GM12878 (cell line): ENCODE measurements at regions not wholly inside any gene's neighbourhood (a gene's known extent, or its start where the extent isn't known, plus 50 kb on each side); places are given as distances from the start of the nearest gene placed in this dataset.

Source experiments
- ATAC-seq: fragments of 200-7000 bp; cut with Tn5 transposase; 3 replicates; pipeline ENCODE4 v1.9.1; 2020; ENCODE audit warnings: mild to moderate bottlenecking, moderate library complexity
- BruUV-seq: library from RNA; stranded (reverse); fragments of 400-500 nt; replicated peaks from 2 replicates; lab custom pipeline; 2021; lab: Mats Ljungman, UMichigan
- CTCF ChIA-PET: fragments of 300-600 bp; sonication (Branson Sonifier 250); formaldehyde crosslinking; extraction: SDS; loops from one replicate; lab custom pipeline; 2021; ENCODE audit warnings: inconsistent platforms; lab: Yijun Ruan, JAX
- POLR2A ChIA-PET: fragments of 350-600 bp; formaldehyde crosslinking; extraction: SDS; loops from one replicate; lab custom pipeline; 2021; ENCODE audit warnings: inconsistent platforms; lab: Charles Lee
- RAD21 ChIA-PET: fragments of 300-600 bp; sonication (Branson Sonifier 250); formaldehyde crosslinking; loops from one replicate; lab custom pipeline; 2023; ENCODE audit warnings: antibody characterized with exemption; ENCODE audit not compliant: unreplicated experiment; lab: Charles Lee
- SMC1A ChIA-PET: fragments of 300-600 bp; sonication (Branson Sonifier 250); formaldehyde crosslinking; loops from one replicate; lab custom pipeline; 2023; ENCODE audit not compliant: unreplicated experiment, uncharacterized antibody; lab: Charles Lee
- DNase-seq: peaks from one replicate; pipeline ENCODE4 v3.0.0-alpha.2; 2011; ENCODE audit warnings: low read depth, low spot score
- FAIRE-seq: peaks from 3 replicates; lab custom pipeline; 2011; peaks lifted over from hg19 to GRCh38; lab: Jason Lieb, UNC
- H2AFZ ChIP-seq: 2 replicates; pipeline ENCODE4 v1.6.0; 2011; ENCODE audit warnings: low read depth, low read length, control low read depth; ENCODE audit not compliant: control insufficient read depth
- H3K27ac ChIP-seq: 2 replicates; pipeline ENCODE4 v1.5.1; 2011; ENCODE audit warnings: control low read depth; ENCODE audit not compliant: control insufficient read depth, insufficient read depth
- H3K27me3 ChIP-seq, 2 experiments: replicated peaks in 1 of 2; 2 replicates each; pipeline versions ENCODE4 v1.6.0 to v1.6.1; 2011; ENCODE audit warnings: low read length in 1 of 2; ENCODE audit not compliant: control insufficient read depth in 2 of 2, insufficient read depth in 2 of 2
- H3K36me3 ChIP-seq, 2 experiments: 2 replicates each; pipeline ENCODE4 v1.5.1; 2011; ENCODE audit warnings: low read length in 1 of 2; ENCODE audit not compliant: control insufficient read depth in 2 of 2, insufficient read depth in 2 of 2
- H3K4me1 ChIP-seq: 2 replicates; pipeline ENCODE4 v1.6.1; 2011; ENCODE audit warnings: mild to moderate bottlenecking, low read length, moderate library complexity, mixed read lengths; ENCODE audit not compliant: control insufficient read depth, insufficient read depth
- H3K4me2 ChIP-seq: 2 replicates; pipeline ENCODE4 v1.6.0; 2011; ENCODE audit warnings: control low read depth; ENCODE audit not compliant: control insufficient read depth, insufficient read depth
- H3K4me3 ChIP-seq: fragments of 200-600 bp; sonication (generic); 2 replicates; pipeline ENCODE4 v1.5.1; 2016
- H3K79me2 ChIP-seq: 2 replicates; pipeline ENCODE4 v1.6.0; 2011; ENCODE audit warnings: low read length; ENCODE audit not compliant: control insufficient read depth, insufficient read depth
- H3K9ac ChIP-seq: 2 replicates; pipeline ENCODE4 v1.8.0; 2011; ENCODE audit warnings: low read length, control low read depth, mixed read lengths; ENCODE audit not compliant: control insufficient read depth, insufficient read depth
- H3K9me3 ChIP-seq: replicated peaks from 3 replicates; pipeline ENCODE4 v1.5.1; 2011; ENCODE audit warnings: mild to moderate bottlenecking, low read length; ENCODE audit not compliant: control insufficient read depth, insufficient read depth
- H4K20me1 ChIP-seq: 2 replicates; pipeline ENCODE4 v1.6.0; 2011; ENCODE audit not compliant: control insufficient read depth, insufficient read depth
- BACH1 ChIP-seq: fragments of 450-650 bp; IDR thresholded peaks from 2 replicates; pipeline ENCODE4 v1.6.1; 2017; ENCODE audit warnings: mild to moderate bottlenecking, borderline replicate concordance
- CHD1 ChIP-seq: IDR thresholded peaks from 2 replicates; pipeline ENCODE4 v1.6.1; 2012; ENCODE audit warnings: low read depth, low read length, improper control_type of control experiment
- EZH2 ChIP-seq: IDR thresholded peaks from 2 replicates; pipeline ENCODE4 v1.6.1; 2012; ENCODE audit warnings: low read depth, mild to moderate bottlenecking, control low read depth, inconsistent platforms, low read length, borderline replicate concordance; ENCODE audit not compliant: control insufficient read depth
- GABPA ChIP-seq: IDR thresholded peaks from 2 replicates; pipeline ENCODE4 v1.6.1; 2014; ENCODE audit warnings: antibody characterized with exemption, low read depth, mild to moderate bottlenecking, inconsistent platforms
- GATAD2B ChIP-seq: fragments of 450-650 bp; conservative IDR thresholded peaks from 2 replicates; pipeline ENCODE4 v1.6.1; 2017; ENCODE audit warnings: low read depth, mild to moderate bottlenecking, moderate library complexity
- JUNB ChIP-seq: IDR thresholded peaks from 2 replicates; pipeline ENCODE4 v1.6.1; 2016; ENCODE audit warnings: antibody characterized with exemption, mild to moderate bottlenecking
- KAT2A ChIP-seq: conservative IDR thresholded peaks from 2 replicates; pipeline ENCODE4 v1.6.1; 2011; ENCODE audit warnings: low read depth, low read length; ENCODE audit not compliant: control insufficient read depth
- KLF5 ChIP-seq: fragments of 450-650 bp; IDR thresholded peaks from 2 replicates; pipeline ENCODE4 v1.6.1; 2014; ENCODE audit warnings: mild to moderate bottlenecking; ENCODE audit not compliant: partially characterized antibody
- MTA2 ChIP-seq: fragments of 450-650 bp; IDR thresholded peaks from 2 replicates; pipeline ENCODE4 v1.6.1; 2016; ENCODE audit warnings: low read depth, mild to moderate bottlenecking, moderate library complexity
- MXI1 ChIP-seq: fragments of 150-350 bp; IDR thresholded peaks from 2 replicates; pipeline ENCODE4 v1.6.1; 2011; ENCODE audit warnings: low read depth, mild to moderate bottlenecking, inconsistent platforms, low read length, improper control_type of control experiment
- MYB ChIP-seq: fragments of 150-350 bp; IDR thresholded peaks from 2 replicates; pipeline ENCODE4 v1.6.1; 2014; ENCODE audit warnings: mild to moderate bottlenecking, low read depth, low read length, borderline replicate concordance
- RAD21 ChIP-seq: IDR thresholded peaks from 2 replicates; pipeline ENCODE4 v1.6.1; 2011; ENCODE audit warnings: mild to moderate bottlenecking, low read depth, low read length, moderate library complexity; ENCODE audit not compliant: insufficient read depth
- RBBP5 ChIP-seq: fragments of 200-600 bp; sonication (generic); conservative IDR thresholded peaks from 2 replicates; pipeline ENCODE4 v1.6.1; 2016
- RELA ChIP-seq: fragments of 450-650 bp; IDR thresholded peaks from 2 replicates; pipeline ENCODE4 v1.8.0; 2014; ENCODE audit warnings: borderline replicate concordance; ENCODE audit not compliant: partially characterized antibody
- SIN3A ChIP-seq: IDR thresholded peaks from 2 replicates; pipeline ENCODE4 v1.6.1; 2012; ENCODE audit warnings: low read depth, low read length, improper control_type of control experiment
- SUPT20H ChIP-seq: IDR thresholded peaks from 2 replicates; pipeline ENCODE4 v1.6.1; 2011; ENCODE audit warnings: low read depth, mild to moderate bottlenecking, low read length, moderate library complexity, borderline replicate concordance; ENCODE audit not compliant: control insufficient read depth
- TAF1 ChIP-seq: IDR thresholded peaks from 2 replicates; pipeline ENCODE4 v1.6.1; 2011; ENCODE audit warnings: mild to moderate bottlenecking, low read depth, low read length, borderline replicate concordance
- WGBS: methylation state at CpG from one replicate; pipeline ENCODE4 v1.1.6; 2016; ENCODE audit warnings: low lambda C conversion rate; ENCODE audit not compliant: insufficient replicate concordance, insufficient coverage; ENCODE audit errors: missing lambda C conversion rate; 5-methylcytosine and 5-hydroxymethylcytosine counted together
- in situ Hi-C: fragments of 300-500 bp; cut with MboI; formaldehyde crosslinking; loops from 9 replicates; pipeline ENCODE4 v1.14.3; 2018; ENCODE audit warnings: mixed read lengths
- intact Hi-C: fragments of 100-400 bp; cut with micrococcal nuclease; formaldehyde crosslinking; loops from one replicate; pipeline ENCODE4 v1.14.2; 2022; ENCODE audit not compliant: unreplicated experiment
- TF ChIP-seq, protein P1 (sequence below): IDR thresholded peaks from 2 replicates; pipeline ENCODE4 v1.6.1; 2012; ENCODE audit warnings: low read depth, low read length, improper control_type of control experiment
- TF ChIP-seq, protein P2 (sequence below): fragments of 450-650 bp; IDR thresholded peaks from 2 replicates; pipeline ENCODE4 v1.6.1; 2016; ENCODE audit warnings: mild to moderate bottlenecking
- TF ChIP-seq, protein P3 (sequence below): IDR thresholded peaks from 2 replicates; pipeline ENCODE4 v1.6.1; 2011; ENCODE audit warnings: borderline replicate concordance, low read depth, mild to moderate bottlenecking, moderate library complexity, mixed read lengths, low read length; ENCODE audit not compliant: insufficient read depth; ENCODE audit errors: extremely low read length

DNA sequence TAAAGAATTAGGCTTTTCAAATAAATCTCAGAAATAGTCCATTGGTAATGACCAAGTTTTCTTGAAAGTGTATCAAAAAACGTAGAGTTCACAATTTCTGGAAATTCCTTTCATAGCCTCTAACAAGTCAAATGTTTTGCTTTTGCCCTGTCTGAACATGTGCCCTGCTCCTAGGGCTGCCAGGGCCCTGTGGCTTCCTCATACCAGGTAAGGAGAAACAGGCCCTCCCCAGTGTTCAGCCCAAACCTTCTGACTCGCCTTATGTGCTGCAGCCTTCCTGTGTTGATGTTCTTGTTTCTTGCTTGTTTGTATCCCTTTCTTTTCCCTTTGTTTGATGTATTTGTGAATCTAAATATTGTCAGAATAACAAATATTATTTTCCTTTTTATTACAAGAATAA lies 146.1 kb upstream of the PACRGL start:
- H3K4me2 ChIP-seq = no peak overlapping the region
- in situ Hi-C loops (no loop called here), intact Hi-C loops (no loop called here)
- no peak overlapping the region for H3K4me3 ChIP-seq
- H3K27me3 ChIP-seq = no peaks in the 10 kb centered on the region
- ChIA-PET POLR2A (no interaction called here), RAD21 (no interaction called here), CTCF (no interaction called here), SMC1A (no interaction called here)
- H3K27ac ChIP-seq = no peak overlapping the region
- TF ChIP-seq RBBP5 = no peak
- TF ChIP-seq MXI1 = no peak
- TF ChIP-seq, protein P1, sequence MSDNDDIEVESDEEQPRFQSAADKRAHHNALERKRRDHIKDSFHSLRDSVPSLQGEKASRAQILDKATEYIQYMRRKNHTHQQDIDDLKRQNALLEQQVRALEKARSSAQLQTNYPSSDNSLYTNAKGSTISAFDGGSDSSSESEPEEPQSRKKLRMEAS = no peak
- no peak for TF ChIP-seq BACH1
- no peak for TF ChIP-seq MTA2
- no peak for TF ChIP-seq GATAD2B
- TF ChIP-seq SUPT20H = no peak
- TF ChIP-seq KLF5 = no peak
- no peak for TF ChIP-seq RAD21
- TF ChIP-seq SIN3A = no peak
- no peak for TF ChIP-seq MYB
- no peak for TF ChIP-seq KAT2A
- no peak for TF ChIP-seq EZH2
- TF ChIP-seq, protein P2, sequence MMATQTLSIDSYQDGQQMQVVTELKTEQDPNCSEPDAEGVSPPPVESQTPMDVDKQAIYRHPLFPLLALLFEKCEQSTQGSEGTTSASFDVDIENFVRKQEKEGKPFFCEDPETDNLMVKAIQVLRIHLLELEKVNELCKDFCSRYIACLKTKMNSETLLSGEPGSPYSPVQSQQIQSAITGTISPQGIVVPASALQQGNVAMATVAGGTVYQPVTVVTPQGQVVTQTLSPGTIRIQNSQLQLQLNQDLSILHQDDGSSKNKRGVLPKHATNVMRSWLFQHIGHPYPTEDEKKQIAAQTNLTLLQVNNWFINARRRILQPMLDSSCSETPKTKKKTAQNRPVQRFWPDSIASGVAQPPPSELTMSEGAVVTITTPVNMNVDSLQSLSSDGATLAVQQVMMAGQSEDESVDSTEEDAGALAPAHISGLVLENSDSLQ = no peak
- no peak for TF ChIP-seq RELA
- no peak for TF ChIP-seq GABPA
- no peak for TF ChIP-seq TAF1
- no peak for TF ChIP-seq JUNB
- TF ChIP-seq, protein P3, sequence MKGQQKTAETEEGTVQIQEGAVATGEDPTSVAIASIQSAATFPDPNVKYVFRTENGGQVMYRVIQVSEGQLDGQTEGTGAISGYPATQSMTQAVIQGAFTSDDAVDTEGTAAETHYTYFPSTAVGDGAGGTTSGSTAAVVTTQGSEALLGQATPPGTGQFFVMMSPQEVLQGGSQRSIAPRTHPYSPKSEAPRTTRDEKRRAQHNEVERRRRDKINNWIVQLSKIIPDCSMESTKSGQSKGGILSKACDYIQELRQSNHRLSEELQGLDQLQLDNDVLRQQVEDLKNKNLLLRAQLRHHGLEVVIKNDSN = no peak
- no peak for TF ChIP-seq CHD1
- no peak overlapping the region for H2AFZ ChIP-seq
- ATAC-seq (no peak), FAIRE-seq (no peak), DNase-seq (no peak)
- H3K36me3 ChIP-seq = no peaks in the 10 kb centered on the region
- H4K20me1 ChIP-seq = no peaks in the 10 kb centered on the region
- WGBS = 0% methylated on average over 2 of the region's 2 CpGs
- H3K4me1 ChIP-seq = no peaks in the 10 kb centered on the region
- no peak overlapping the region for H3K9ac ChIP-seq
- no peaks in the 10 kb centered on the region for H3K79me2 ChIP-seq
- no TSS peak for BruUV-seq
- H3K9me3 ChIP-seq = no peaks in the 10 kb centered on the region
